OCI-LY1 (cell line): ENCODE measurements at regions not wholly inside any gene's neighbourhood (a gene's known extent, or its start where the extent isn't known, plus 50 kb on each side); places are given as distances from the start of the nearest gene placed in this dataset.

Source experiments
- EZH2 ChIP-seq: fragments of 200-600 bp; sonication (generic), shearing (Covaris generic); IDR thresholded peaks from 2 replicates; pipeline ENCODE4 v1.8.0; 2017; ENCODE audit warnings: borderline replicate concordance, mixed run types, mild to moderate bottlenecking, antibody characterized with exemption, low read length, moderate library complexity, mixed read lengths
- TF ChIP-seq, protein P1 (sequence below): fragments of 200-600 bp; sonication (generic), shearing (Covaris generic); IDR thresholded peaks from 2 replicates; pipeline ENCODE4 v1.5.1; 2017; ENCODE audit warnings: mild to moderate bottlenecking, antibody characterized with exemption, low read length, moderate library complexity, mixed read lengths

DNA sequence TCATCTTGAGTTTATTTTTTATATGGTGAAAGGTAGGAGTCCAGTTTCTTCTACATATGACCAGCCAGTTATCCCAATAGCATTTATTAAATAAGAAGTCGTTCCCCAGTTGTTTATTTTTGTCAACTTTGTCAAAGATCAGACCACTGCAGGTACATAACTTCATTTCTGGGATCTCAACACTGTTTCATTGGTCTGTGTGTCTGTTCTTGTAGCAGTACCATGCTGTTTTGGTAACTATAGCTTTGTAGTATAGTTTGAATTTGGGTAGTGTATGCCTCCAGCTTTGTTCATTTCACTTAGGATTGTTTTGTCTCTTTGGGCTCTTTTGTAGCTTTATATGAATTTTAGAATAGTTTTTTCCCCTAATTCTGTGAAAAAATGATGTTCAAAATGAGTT, 340.4 kb upstream of the PCDH20 start:
- TF ChIP-seq, protein P1, sequence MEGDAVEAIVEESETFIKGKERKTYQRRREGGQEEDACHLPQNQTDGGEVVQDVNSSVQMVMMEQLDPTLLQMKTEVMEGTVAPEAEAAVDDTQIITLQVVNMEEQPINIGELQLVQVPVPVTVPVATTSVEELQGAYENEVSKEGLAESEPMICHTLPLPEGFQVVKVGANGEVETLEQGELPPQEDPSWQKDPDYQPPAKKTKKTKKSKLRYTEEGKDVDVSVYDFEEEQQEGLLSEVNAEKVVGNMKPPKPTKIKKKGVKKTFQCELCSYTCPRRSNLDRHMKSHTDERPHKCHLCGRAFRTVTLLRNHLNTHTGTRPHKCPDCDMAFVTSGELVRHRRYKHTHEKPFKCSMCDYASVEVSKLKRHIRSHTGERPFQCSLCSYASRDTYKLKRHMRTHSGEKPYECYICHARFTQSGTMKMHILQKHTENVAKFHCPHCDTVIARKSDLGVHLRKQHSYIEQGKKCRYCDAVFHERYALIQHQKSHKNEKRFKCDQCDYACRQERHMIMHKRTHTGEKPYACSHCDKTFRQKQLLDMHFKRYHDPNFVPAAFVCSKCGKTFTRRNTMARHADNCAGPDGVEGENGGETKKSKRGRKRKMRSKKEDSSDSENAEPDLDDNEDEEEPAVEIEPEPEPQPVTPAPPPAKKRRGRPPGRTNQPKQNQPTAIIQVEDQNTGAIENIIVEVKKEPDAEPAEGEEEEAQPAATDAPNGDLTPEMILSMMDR, result no peak
- no peak for TF ChIP-seq EZH2
